ENCODE measurements at regions not wholly inside any gene's neighbourhood (a gene's known extent, or its start where the extent isn't known, plus 50 kb on each side); places are given as distances from the start of the nearest gene placed in this dataset.

GRCh38 chr2:76437564-76437963 is 726.8 kb upstream of the GCFC2 start:
- H3K27ac ChIP-seq (ENCODE audit: low read depth, low read length): no peak overlapping the region
- H3K9me3 ChIP-seq (ENCODE audit: control insufficient read depth, insufficient read depth, low read length): no peaks in the 10 kb centered on the region
- H3K36me3 ChIP-seq (ENCODE audit: control insufficient read depth, low read length): no peaks in the 10 kb centered on the region
- no peaks in the 10 kb centered on the region for H3K9me2 ChIP-seq (replicated peaks; ENCODE audit: control insufficient read depth, low read length)
- TF ChIP-seq EZH2phosphoT487 (IDR thresholded peaks at IDR 0.05; ENCODE audit: borderline replicate concordance, low read length): no peak
- TF ChIP-seq, protein P1, sequence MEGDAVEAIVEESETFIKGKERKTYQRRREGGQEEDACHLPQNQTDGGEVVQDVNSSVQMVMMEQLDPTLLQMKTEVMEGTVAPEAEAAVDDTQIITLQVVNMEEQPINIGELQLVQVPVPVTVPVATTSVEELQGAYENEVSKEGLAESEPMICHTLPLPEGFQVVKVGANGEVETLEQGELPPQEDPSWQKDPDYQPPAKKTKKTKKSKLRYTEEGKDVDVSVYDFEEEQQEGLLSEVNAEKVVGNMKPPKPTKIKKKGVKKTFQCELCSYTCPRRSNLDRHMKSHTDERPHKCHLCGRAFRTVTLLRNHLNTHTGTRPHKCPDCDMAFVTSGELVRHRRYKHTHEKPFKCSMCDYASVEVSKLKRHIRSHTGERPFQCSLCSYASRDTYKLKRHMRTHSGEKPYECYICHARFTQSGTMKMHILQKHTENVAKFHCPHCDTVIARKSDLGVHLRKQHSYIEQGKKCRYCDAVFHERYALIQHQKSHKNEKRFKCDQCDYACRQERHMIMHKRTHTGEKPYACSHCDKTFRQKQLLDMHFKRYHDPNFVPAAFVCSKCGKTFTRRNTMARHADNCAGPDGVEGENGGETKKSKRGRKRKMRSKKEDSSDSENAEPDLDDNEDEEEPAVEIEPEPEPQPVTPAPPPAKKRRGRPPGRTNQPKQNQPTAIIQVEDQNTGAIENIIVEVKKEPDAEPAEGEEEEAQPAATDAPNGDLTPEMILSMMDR (IDR thresholded peaks at IDR 0.05; ENCODE audit: low read depth, low read length, poor library complexity, severe bottlenecking): no peak
- H3K79me2 ChIP-seq (ENCODE audit: control insufficient read depth, low read length): no peaks in the 10 kb centered on the region
- no peaks in the 10 kb centered on the region for H4K20me1 ChIP-seq (ENCODE audit: control insufficient read depth, insufficient read depth, low read depth, low read length)
- no peaks in the 10 kb centered on the region for H3K4me1 ChIP-seq (ENCODE audit: control insufficient read depth, low read length)
- no peaks in the 10 kb centered on the region for H3F3A ChIP-seq (ENCODE audit: control insufficient read depth, insufficient read depth)
- H3K4me3 ChIP-seq (ENCODE audit: low read length): no peak overlapping the region
- no peaks in the 10 kb centered on the region for H3K27me3 ChIP-seq (ENCODE audit: control insufficient read depth, low read length)
- H3K4me2 ChIP-seq (ENCODE audit: low read length): no peak overlapping the region

- Histone ChIP-seq H3K4me2 (ENCODE audit: low read length) (no peak overlapping the region), H3K9me3 (ENCODE audit: control insufficient read depth, insufficient read depth, low read length) (no peaks in the 10 kb centered on the region), H3K79me2 (ENCODE audit: control insufficient read depth, low read length) (no peaks in the 10 kb centered on the region), H3K36me3 (ENCODE audit: control insufficient read depth, low read length) (no peaks in the 10 kb centered on the region), H4K20me1 (ENCODE audit: control insufficient read depth, insufficient read depth, low read depth, low read length) (no peaks in the 10 kb centered on the region), H3K27ac (ENCODE audit: low read depth, low read length) (no peak overlapping the region), H3K4me3 (ENCODE audit: low read length) (no peak overlapping the region), H3K27me3 (ENCODE audit: control insufficient read depth, low read length) (no peaks in the 10 kb centered on the region), H3K4me1 (ENCODE audit: control insufficient read depth, low read length) (no peaks in the 10 kb centered on the region), H3F3A (ENCODE audit: control insufficient read depth, insufficient read depth) (no peaks in the 10 kb centered on the region), H3K9me2 (replicated peaks; ENCODE audit: control insufficient read depth, low read length) (no peaks in the 10 kb centered on the region)
- TF ChIP-seq, protein P1 (IDR thresholded peaks at IDR 0.05; ENCODE audit: low read depth, low read length, poor library complexity, severe bottlenecking): no peak
- no peak for TF ChIP-seq EZH2phosphoT487 (IDR thresholded peaks at IDR 0.05; ENCODE audit: borderline replicate concordance, low read length)
Measured at GRCh38 chr2:76429374-76429773, 718.7 kb upstream of the GCFC2 start.

DNA sequence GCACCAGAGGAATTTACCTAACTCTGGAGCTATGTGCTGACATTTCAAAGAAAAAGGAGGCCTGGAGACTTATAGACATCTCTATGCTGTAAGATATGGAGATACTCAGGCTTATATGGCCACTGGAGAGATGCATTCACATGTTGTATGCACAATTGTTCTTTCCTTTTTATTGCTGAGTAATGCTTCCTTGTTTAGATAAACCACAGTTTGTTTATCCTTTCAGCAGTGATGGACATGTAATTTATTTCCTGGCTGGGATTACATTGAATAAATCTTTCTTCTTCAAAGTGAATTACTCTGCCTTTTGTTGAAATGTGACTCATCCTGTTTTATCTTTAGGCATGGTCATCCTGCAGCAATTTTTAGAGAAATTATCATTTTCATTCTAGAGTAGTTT is 716.7 kb upstream of the GCFC2 start:
- no peaks in the 10 kb centered on the region for H3K4me1 ChIP-seq (ENCODE audit: control insufficient read depth, low read length)
- no peak overlapping the region for H3K4me2 ChIP-seq (ENCODE audit: low read length)

More for the DNA sequence above, 716.7 kb upstream of the GCFC2 start:
- Histone ChIP-seq H3K79me2 (ENCODE audit: control insufficient read depth, low read length) (no peaks in the 10 kb centered on the region), H4K20me1 (ENCODE audit: control insufficient read depth, insufficient read depth, low read depth, low read length) (no peaks in the 10 kb centered on the region), H3K36me3 (ENCODE audit: control insufficient read depth, low read length) (no peaks in the 10 kb centered on the region), H3K9me2 (replicated peaks; ENCODE audit: control insufficient read depth, low read length) (no peaks in the 10 kb centered on the region), H3K9me3 (ENCODE audit: control insufficient read depth, insufficient read depth, low read length) (no peaks in the 10 kb centered on the region), H3F3A (ENCODE audit: control insufficient read depth, insufficient read depth) (no peaks in the 10 kb centered on the region), H3K27me3 (ENCODE audit: control insufficient read depth, low read length) (no peaks in the 10 kb centered on the region), H3K4me3 (ENCODE audit: low read length) (no peak overlapping the region), H3K27ac (ENCODE audit: low read depth, low read length) (no peak overlapping the region)
- no peak for TF ChIP-seq EZH2phosphoT487 (IDR thresholded peaks at IDR 0.05; ENCODE audit: borderline replicate concordance, low read length)
- TF ChIP-seq, protein P1 (IDR thresholded peaks at IDR 0.05; ENCODE audit: low read depth, low read length, poor library complexity, severe bottlenecking): no peak
